Colon (tissue), 2 donors: ENCODE measurements at regions not wholly inside any gene's neighbourhood (a gene's known extent, or its start where the extent isn't known, plus 50 kb on each side); places are given as distances from the start of the nearest gene placed in this dataset.
"Not testable (repeated sequence)": the region's sequence is repeated elsewhere in the genome, so short reads cannot be mapped to it uniquely, and the experiment has no call there.

Experiments
- FAIRE-seq: peaks from 2 replicates; lab custom pipeline; 2012; peaks lifted over from hg19 to GRCh38; lab: Jason Lieb, UNC
- donor health status: control.
- donor health status: control.

DNA sequence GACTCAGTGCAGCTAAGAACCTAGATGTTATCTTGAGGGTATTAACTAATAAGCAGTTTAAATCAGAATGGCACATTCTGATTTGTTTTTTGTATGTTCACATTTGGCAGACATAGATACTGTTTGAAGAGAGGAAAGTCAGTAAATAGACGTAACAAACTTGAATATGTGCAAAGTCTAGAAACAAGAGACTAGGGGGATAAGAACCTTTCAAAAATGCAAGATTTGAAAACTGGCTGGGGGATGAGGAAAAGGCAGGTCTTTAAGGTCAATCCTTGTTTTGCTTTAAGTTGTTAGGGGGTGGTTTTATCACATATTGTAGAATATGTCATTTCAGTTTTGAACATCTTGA, 136.5 kb downstream of the ZNF92 start:
- not testable (repeated sequence) for FAIRE-seq

- FAIRE-seq = not testable (repeated sequence)
These were observed 146.1 kb downstream of the ZNF92 start for GRCh38 chr7:65519751-65520150.

DNA sequence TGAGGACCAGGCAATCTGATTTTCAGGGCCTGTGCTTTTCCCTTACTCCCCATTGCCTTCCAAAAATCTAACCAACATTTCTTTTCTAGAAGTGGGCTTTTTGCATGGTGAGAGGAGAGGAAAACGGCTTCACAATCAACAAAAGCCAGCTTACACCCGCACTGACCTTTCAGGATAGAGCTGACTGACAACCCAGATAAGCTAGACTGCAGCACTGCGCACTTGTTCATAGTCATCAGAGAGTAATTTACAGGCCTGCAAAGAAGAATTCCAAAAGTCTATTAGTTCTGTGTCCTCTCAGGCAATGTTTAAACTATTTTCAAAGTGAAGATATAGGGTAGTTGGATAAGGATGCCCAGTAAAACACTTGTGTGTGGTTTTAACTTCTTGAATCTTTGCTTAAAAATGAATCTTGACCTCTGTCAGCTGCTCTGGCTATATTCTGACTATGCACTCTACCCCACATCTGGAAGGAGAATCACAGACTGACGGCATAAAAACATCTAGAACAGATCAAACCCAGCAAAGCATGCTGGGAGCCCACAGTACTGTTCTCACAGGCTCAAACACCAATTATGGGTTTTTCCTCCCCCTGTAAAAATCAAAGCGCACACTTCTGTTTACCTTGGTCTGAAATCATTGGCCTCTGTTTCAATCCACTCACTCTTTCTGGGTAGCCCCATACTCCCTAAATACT, 172.0 kb downstream of the ZNF92 start:
- FAIRE-seq = not testable (repeated sequence)

DNA sequence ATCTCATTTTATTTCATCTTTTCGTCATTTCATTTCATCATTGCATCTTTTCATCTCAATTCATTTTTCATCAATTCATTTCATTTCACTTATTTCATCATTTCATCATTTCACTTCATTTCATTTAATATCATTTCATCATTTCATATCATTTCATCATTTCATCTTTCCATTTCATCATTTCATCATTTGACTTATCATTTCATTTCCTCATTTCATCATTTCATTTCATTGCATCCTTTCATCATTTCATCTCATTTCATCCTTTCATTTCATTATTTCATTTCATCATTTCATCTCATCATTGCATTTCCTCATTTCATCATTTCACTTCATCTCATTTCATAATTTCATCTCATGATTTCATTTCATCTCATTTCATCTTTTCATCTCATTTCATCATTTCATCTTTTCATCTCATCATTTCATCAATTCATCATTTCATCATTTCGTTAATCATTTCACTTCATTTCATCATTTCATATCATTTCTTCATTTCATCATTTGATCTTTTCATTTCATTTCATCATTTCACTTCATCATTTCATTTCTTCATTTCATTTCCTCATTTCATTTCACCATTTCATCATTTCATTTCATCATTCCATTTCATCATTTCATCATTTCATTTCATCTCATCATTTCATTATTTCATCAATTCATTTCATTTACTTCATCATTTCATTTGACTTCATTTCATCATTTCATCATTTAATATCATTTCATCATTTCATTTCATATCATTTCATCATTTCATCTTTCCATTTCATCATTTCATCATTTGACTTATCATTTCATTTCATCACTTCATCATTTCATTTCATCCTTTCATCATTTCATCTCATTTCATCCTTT, 176.2 kb downstream of the ZNF92 start:
- not testable (repeated sequence) for FAIRE-seq

DNA sequence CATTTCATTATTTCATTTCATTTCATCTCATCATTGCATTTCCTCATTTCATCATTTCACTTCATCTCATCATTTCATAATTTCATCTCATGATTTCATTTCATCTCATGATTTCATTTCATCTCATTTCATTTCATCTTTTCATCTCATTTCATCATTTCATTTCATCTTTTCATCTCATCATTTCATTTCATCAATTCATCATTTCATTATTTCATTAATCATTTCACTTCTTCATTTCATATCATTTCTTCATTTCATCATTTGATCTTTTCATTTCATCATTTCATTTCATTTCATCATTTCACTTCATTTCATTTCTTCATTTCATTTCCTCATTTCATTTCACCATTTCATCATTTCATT, 176.8 kb downstream of the ZNF92 start:
- not testable (repeated sequence) for FAIRE-seq

DNA sequence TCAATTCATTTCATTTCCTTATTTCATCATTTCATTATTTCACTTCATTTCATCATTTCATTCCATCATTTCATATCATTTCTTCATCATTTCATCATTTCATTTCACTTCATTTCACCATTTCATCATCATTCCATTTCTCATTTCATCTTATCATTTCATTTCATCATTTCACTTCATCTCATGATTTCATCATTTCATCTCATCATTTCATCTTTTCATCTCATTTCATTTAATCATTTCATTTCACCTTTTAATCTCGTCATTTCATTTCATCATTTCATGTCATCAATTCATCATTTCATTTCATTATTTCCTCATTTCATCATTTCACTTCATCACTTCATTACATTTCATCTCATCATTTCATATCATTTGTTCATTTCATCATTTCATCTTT, 177.4 kb downstream of the ZNF92 start:
- FAIRE-seq = not testable (repeated sequence)

DNA sequence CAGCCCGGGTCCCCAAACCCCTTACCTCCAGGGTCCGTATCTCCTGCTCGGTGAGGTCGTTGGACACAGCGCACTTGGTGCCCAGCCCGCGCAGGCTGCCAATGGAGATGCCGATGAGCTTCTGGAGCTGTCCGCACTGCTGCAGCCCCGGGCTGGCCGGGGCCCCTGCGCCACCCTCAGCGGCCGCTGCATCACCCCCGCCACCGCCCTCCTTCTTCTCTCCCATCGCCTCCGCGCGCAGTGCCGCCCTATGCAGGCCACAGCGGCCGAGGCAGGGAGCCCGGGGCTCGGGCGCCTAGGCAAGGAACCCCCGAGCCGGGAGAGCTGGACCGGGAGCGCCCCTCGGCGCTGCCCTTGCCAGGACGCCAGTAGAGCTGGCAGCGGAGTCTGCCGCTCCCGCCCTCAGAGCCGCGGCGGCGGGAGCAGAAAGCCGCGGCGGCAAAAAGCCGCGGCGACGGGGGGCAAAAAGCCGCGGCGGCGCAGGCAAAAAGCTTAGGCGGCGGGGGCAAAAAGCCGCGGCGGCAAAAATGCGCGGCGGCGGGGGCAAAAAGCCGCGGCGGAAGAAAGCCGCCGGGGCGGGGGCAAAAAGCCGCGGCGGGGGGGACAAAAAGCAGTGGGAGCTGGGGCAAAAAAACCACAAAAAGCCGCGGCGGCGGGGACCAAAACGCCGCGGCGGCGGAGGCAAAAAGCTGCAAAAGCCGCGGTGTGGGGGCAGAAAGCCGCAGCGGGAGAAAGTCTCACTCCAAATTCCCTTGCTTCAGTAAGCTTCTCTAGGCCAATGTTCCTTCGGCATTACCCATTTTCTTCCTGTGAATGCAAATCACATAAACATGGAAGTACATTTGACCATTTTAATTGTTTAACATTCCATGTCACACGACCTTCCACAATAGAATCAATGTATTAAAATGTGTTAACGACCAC, 181.2 kb downstream of the ZNF92 start:
- FAIRE-seq = not testable (repeated sequence)

GRCh38 chr7:65558584-65558983, 184.9 kb downstream of the ZNF92 start:
- FAIRE-seq = not testable (repeated sequence)

DNA sequence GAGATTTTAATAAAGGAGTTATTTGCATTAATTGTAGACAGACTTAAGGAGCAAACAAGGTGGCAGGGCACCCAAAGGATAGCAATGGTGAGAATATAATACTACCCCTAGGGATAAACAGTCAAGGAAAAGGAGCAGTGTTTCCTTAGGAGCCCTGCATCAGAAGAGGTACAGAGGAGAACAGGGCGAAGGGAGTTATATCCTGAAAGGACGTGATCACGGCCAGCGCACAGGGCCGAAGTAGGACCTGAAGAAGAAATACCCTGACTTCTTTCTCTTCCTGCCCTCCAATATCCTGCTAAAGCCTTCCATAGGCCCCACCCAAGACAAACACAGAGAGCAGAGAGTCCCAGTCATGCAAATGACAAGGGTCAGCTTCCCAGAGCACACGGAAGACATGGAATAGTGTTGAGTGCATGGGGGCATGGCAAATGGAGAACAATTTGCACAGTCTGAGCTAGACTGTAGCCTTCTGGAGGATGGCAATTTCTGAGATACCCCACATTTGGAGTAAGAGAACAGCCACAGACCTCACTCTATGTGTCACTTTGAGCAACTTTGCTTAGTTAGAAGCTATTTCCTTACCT, 188.2 kb downstream of the ZNF92 start:
- FAIRE-seq = not testable (repeated sequence)

DNA sequence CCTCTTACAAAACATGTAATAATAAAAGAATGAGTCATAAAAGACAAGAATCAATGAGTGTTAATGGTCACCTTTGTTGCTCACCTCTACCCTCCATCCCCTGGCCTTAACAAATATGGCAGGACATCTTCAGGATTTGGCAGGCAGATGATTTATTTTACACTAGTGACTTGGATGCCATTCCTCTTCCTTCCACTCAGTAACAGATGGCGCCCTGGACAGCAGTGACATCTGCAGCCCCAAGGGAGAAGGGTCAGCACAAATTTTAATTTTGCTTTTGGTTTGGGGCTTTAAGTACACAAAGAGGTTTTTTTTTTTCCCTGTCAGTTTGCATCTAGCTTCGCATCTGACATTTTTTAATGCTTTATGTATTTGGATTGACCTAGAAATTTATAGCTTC, 188.9 kb downstream of the ZNF92 start:
- FAIRE-seq = not testable (repeated sequence)

- not testable (repeated sequence) for FAIRE-seq
These were observed 189.7 kb downstream of the ZNF92 start for GRCh38 chr7:65563333-65563732.

GRCh38 chr7:65568226-65568625, 194.6 kb downstream of the ZNF92 start:
- FAIRE-seq = not testable (repeated sequence)

- FAIRE-seq = not testable (repeated sequence)
These were observed 197.3 kb downstream of the ZNF92 start for GRCh38 chr7:65570990-65571389.

- FAIRE-seq = not testable (repeated sequence)
These were observed 198.9 kb downstream of the ZNF92 start for GRCh38 chr7:65572581-65572980.

- FAIRE-seq = not testable (repeated sequence)
These were observed 202.7 kb downstream of the ZNF92 start for GRCh38 chr7:65576370-65576769.

GRCh38 chr7:65582518-65583119, 209.0 kb downstream of the ZNF92 start:
- not testable (repeated sequence) for FAIRE-seq

GRCh38 chr7:65602495-65602894, 228.8 kb downstream of the ZNF92 start:
- FAIRE-seq = not testable (repeated sequence)

GRCh38 chr7:65609131-65609530, 235.5 kb downstream of the ZNF92 start:
- FAIRE-seq = no peak

GRCh38 chr7:65613644-65614289, 240.1 kb downstream of the ZNF92 start:
- FAIRE-seq = not testable (repeated sequence)

GRCh38 chr7:65616111-65616510, 242.5 kb downstream of the ZNF92 start:
- FAIRE-seq = not testable (repeated sequence)

DNA sequence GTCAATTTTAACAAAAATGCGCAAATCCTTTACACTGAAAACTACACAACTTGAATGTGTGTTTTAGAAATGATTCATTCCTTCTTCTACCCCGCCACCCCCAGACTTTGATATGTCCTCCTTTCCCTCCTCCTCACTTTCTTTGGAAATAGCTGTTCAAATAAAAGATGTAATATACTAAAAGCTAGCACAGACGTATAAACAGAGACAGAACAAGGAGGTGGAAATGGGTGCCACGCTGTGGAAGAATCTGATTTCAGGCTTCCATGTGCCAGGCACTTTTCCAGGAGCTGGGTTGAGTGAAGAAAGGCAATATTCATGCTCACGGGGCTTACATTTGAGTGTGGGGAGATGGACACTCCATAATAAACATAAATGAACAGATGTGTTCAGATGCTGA, 246.6 kb downstream of the ZNF92 start:
- not testable (repeated sequence) for FAIRE-seq
